Neural cell (in vitro differentiated cells): ENCODE measurements at regions not wholly inside any gene's neighbourhood (a gene's known extent, or its start where the extent isn't known, plus 50 kb on each side); places are given as distances from the start of the nearest gene placed in this dataset.

Experiments
- CTCF ChIP-seq: fragments of 450-650 bp; IDR thresholded peaks from 2 replicates; pipeline ENCODE4 v1.5.1; 2014; ENCODE audit warnings: antibody characterized with exemption, mild to moderate bottlenecking, moderate library complexity; ENCODE audit not compliant: poor library complexity, severe bottlenecking
- EP300 ChIP-seq: fragments of 450-650 bp; conservative IDR thresholded peaks from 2 replicates; pipeline ENCODE4 v1.6.1; 2014; ENCODE audit warnings: antibody characterized with exemption, mild to moderate bottlenecking, moderate library complexity; ENCODE audit not compliant: poor library complexity, severe bottlenecking
- EZH2 ChIP-seq: fragments of 200-600, 300-800 bp; shearing (Covaris generic), sonication (generic); IDR thresholded peaks from 2 replicates; pipeline ENCODE4 v1.6.1; 2014; ENCODE audit warnings: antibody characterized with exemption, low read length, borderline replicate concordance, mild to moderate bottlenecking; ENCODE audit not compliant: insufficient read depth, poor library complexity, severe bottlenecking
- POLR2AphosphoS5 ChIP-seq: IDR thresholded peaks from 2 replicates; pipeline ENCODE4 v1.6.1; 2012
- REST ChIP-seq: IDR thresholded peaks from 2 replicates; pipeline ENCODE4 v1.6.1; 2012; ENCODE audit warnings: borderline replicate concordance

- TF ChIP-seq CTCF = no peak
- TF ChIP-seq POLR2AphosphoS5 = no peak
- TF ChIP-seq EP300 = no peak
- no peak for TF ChIP-seq EZH2
- TF ChIP-seq REST = no peak
Measured at GRCh38 chr3:176855901-176856486, 341.3 kb downstream of the TBL1XR1 start.
